ENCODE measurements at regions not wholly inside any gene's neighbourhood (a gene's known extent, or its start where the extent isn't known, plus 50 kb on each side); places are given as distances from the start of the nearest gene placed in this dataset.

GRCh38 chr5:99724732-99725290 lies 796.0 kb upstream of the CHD1 start:
- no peak overlapping the region for H3K4me3 ChIP-seq (ENCODE audit: control insufficient read depth, low read depth, low read length)
- no peak for DNase-seq (ENCODE audit: low read depth)
- TF ChIP-seq CTCF (conservative IDR thresholded peaks at IDR 0.05; ENCODE audit: control insufficient read depth, insufficient read depth, low read depth, low read length) = no peak

GRCh38 chr5:99721506-99721905 lies 792.7 kb upstream of the CHD1 start:
- DNase-seq (ENCODE audit: low read depth) = no peak
- no peak overlapping the region for H3K4me3 ChIP-seq (ENCODE audit: control insufficient read depth, low read depth, low read length)
- TF ChIP-seq CTCF (conservative IDR thresholded peaks at IDR 0.05; ENCODE audit: control insufficient read depth, insufficient read depth, low read depth, low read length) = no peak

- DNase-seq (ENCODE audit: low read depth) = no peak
- H3K4me3 ChIP-seq (ENCODE audit: control insufficient read depth, low read depth, low read length) = no peak overlapping the region
- no peak for TF ChIP-seq CTCF (conservative IDR thresholded peaks at IDR 0.05; ENCODE audit: control insufficient read depth, insufficient read depth, low read depth, low read length)
Measured at GRCh38 chr5:99715921-99716320, 787.1 kb upstream of the CHD1 start.

- H3K4me3 ChIP-seq (ENCODE audit: control insufficient read depth, low read depth, low read length) = no peak overlapping the region
- no peak for TF ChIP-seq CTCF (conservative IDR thresholded peaks at IDR 0.05; ENCODE audit: control insufficient read depth, insufficient read depth, low read depth, low read length)
- DNase-seq (ENCODE audit: low read depth) = no peak
Measured at GRCh38 chr5:99706160-99706559, 777.4 kb upstream of the CHD1 start.

GRCh38 chr5:99702565-99702964 lies 773.8 kb upstream of the CHD1 start:
- DNase-seq (ENCODE audit: low read depth) = no peak
- no peak for TF ChIP-seq CTCF (conservative IDR thresholded peaks at IDR 0.05; ENCODE audit: control insufficient read depth, insufficient read depth, low read depth, low read length)
- no peak overlapping the region for H3K4me3 ChIP-seq (ENCODE audit: control insufficient read depth, low read depth, low read length)

GRCh38 chr5:99694884-99695283 lies 766.1 kb upstream of the CHD1 start:
- no peak for TF ChIP-seq CTCF (conservative IDR thresholded peaks at IDR 0.05; ENCODE audit: control insufficient read depth, insufficient read depth, low read depth, low read length)
- no peak overlapping the region for H3K4me3 ChIP-seq (ENCODE audit: control insufficient read depth, low read depth, low read length)
- DNase-seq (ENCODE audit: low read depth) = no peak

GRCh38 chr5:99686538-99686937 lies 757.7 kb upstream of the CHD1 start:
- H3K4me3 ChIP-seq (ENCODE audit: control insufficient read depth, low read depth, low read length) = no peak overlapping the region
- TF ChIP-seq CTCF (conservative IDR thresholded peaks at IDR 0.05; ENCODE audit: control insufficient read depth, insufficient read depth, low read depth, low read length) = no peak
- no peak for DNase-seq (ENCODE audit: low read depth)

All from fibroblast of mammary gland (primary cell).